ENCODE measurements at regions not wholly inside any gene's neighbourhood (a gene's known extent, or its start where the extent isn't known, plus 50 kb on each side); places are given as distances from the start of the nearest gene placed in this dataset.

DNA sequence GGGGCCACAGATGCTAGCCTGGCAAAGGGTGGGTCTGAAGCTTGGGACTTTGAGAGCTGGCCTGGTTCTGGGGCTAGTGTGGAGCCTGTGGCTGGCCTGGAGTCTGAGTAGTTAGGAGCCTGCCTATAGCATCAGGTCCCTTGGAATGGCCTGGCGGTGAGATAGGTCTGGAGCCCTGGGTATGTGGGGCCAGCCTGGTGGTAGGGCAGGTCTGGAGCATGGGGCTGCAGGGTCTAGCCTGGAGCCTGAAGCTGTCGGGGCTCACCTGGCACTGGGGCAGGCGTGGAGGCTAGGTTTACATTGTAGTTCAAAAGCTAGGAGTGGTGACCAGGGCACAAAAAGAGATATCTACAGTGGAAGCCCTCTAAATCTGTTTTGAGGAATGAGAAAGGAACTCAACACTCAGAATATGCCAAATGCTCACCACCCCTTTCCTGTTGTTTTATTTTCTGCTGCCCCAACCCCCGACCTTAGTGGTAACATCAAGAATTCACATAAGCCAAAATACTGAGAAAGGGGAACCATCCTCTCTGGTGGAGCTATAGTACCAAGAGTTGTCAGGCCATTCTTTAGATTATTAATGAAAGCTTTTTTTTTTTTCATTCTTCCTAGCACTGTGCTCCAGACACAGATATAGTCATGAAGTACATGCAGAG lies 100.3 kb downstream of the TANC2 start:
- H3K27ac Mint-ChIP-seq (ENCODE audit: unreplicated experiment) = no peak overlapping the region
- no peaks in the 10 kb centered on the region for H3K9me3 Mint-ChIP-seq (ENCODE audit: low read depth, unreplicated experiment)

DNA sequence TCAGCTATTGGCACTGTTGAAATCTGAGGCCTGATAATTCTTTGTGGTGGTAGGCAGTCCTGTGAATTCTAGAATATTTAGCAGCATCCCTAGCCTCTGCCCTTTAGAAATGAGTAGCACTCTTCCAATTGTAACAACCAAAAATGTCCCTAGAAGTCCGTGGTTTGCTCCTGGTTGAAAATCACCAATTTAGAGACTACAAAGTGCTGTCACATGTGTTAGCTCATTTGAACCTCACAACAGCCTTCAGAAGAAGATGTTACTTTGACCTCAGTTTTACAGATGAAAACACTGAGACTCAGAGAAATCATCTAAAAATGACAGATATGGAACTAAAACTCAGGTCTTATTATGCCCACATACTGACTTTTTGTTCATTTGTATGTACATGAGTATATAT lies 103.2 kb downstream of the TANC2 start:
- intact Hi-C loops (cut with micrococcal nuclease; ENCODE audit: unreplicated experiment) = no loop called here
- Mint-ChIP-seq H3K27ac (ENCODE audit: unreplicated experiment) (no peak overlapping the region), H3K36me3 (ENCODE audit: insufficient read depth, unreplicated experiment) (no peaks in the 10 kb centered on the region), H3K4me1 (ENCODE audit: low read depth, unreplicated experiment) (no peaks in the 10 kb centered on the region), H3K27me3 (ENCODE audit: unreplicated experiment) (no peaks in the 10 kb centered on the region), H3K9me3 (ENCODE audit: low read depth, unreplicated experiment) (no peaks in the 10 kb centered on the region), H3K4me3 (ENCODE audit: low read depth, unreplicated experiment) (no peak overlapping the region)
- DNase-seq = no peak
- CTCF ChIA-PET = no interaction called here
- TF ChIP-seq, protein P1, sequence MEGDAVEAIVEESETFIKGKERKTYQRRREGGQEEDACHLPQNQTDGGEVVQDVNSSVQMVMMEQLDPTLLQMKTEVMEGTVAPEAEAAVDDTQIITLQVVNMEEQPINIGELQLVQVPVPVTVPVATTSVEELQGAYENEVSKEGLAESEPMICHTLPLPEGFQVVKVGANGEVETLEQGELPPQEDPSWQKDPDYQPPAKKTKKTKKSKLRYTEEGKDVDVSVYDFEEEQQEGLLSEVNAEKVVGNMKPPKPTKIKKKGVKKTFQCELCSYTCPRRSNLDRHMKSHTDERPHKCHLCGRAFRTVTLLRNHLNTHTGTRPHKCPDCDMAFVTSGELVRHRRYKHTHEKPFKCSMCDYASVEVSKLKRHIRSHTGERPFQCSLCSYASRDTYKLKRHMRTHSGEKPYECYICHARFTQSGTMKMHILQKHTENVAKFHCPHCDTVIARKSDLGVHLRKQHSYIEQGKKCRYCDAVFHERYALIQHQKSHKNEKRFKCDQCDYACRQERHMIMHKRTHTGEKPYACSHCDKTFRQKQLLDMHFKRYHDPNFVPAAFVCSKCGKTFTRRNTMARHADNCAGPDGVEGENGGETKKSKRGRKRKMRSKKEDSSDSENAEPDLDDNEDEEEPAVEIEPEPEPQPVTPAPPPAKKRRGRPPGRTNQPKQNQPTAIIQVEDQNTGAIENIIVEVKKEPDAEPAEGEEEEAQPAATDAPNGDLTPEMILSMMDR (IDR thresholded peaks at IDR 0.05; ENCODE audit: unreplicated experiment) = no peak
- no TSS peak for BruUV-seq (replicated peaks)

More for the DNA sequence above, 100.3 kb downstream of the TANC2 start:
- intact Hi-C loops (cut with micrococcal nuclease; ENCODE audit: unreplicated experiment) = no loop called here
- CTCF ChIA-PET = no interaction called here
- Mint-ChIP-seq H3K4me1 (ENCODE audit: low read depth, unreplicated experiment) (no peaks in the 10 kb centered on the region), H3K36me3 (ENCODE audit: insufficient read depth, unreplicated experiment) (no peaks in the 10 kb centered on the region), H3K27me3 (ENCODE audit: unreplicated experiment) (no peaks in the 10 kb centered on the region), H3K4me3 (ENCODE audit: low read depth, unreplicated experiment) (no peak overlapping the region)
- no TSS peak for BruUV-seq (replicated peaks)
- TF ChIP-seq, protein P1 (IDR thresholded peaks at IDR 0.05; ENCODE audit: unreplicated experiment) = no peak
- no peak for DNase-seq

DNA sequence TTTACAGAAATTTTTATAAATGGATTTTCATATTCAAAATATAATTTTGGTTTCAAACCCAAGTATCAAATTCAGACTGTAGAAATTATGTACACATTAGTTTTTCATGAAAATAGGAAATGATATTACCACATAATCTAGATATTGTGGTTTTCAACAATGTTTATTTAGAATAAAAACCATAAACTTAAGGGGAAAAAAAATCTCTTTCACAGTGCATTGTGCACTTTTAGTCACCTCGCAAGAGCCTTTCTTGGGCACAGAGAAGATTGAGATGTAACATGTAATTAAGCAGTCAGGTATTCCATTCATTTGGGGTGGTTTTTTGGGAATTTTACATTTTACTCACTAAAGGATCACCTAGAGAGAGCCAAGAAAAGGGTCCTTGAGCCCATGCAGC lies 104.0 kb downstream of the TANC2 start:
- TF ChIP-seq, protein P1 (IDR thresholded peaks at IDR 0.05; ENCODE audit: unreplicated experiment) = no peak
- Mint-ChIP-seq H3K4me3 (ENCODE audit: low read depth, unreplicated experiment) (no peak overlapping the region), H3K27me3 (ENCODE audit: unreplicated experiment) (no peaks in the 10 kb centered on the region), H3K27ac (ENCODE audit: unreplicated experiment) (no peak overlapping the region), H3K4me1 (ENCODE audit: low read depth, unreplicated experiment) (no peaks in the 10 kb centered on the region), H3K36me3 (ENCODE audit: insufficient read depth, unreplicated experiment) (no peaks in the 10 kb centered on the region), H3K9me3 (ENCODE audit: low read depth, unreplicated experiment) (no peaks in the 10 kb centered on the region)
- intact Hi-C loops (cut with micrococcal nuclease; ENCODE audit: unreplicated experiment) = no loop called here
- no TSS peak for BruUV-seq (replicated peaks)
- no peak for DNase-seq
- CTCF ChIA-PET = no interaction called here

DNA sequence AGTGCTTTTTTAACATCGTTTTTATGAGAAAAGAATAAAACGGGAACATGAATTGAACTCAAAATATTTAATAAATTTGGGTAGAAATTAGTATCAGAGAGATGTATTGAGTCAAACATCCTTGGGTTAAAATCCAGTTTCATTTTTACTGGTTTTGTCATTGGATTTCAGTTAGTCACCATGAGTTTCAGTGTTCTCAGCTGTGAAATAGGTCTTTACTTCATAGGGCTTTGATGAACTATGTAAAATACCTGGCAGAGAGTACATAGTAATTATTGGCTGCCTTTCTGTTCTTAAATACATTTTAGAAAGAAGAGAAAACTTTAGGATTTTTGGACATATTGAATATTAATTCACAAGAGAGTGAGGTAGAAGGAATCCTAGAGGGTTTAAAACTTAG lies 105.8 kb downstream of the TANC2 start:
- BruUV-seq (replicated peaks) = no TSS peak
- no peak for DNase-seq
- Mint-ChIP-seq H3K27ac (ENCODE audit: unreplicated experiment) (no peak overlapping the region), H3K27me3 (ENCODE audit: unreplicated experiment) (no peaks in the 10 kb centered on the region), H3K9me3 (ENCODE audit: low read depth, unreplicated experiment) (no peaks in the 10 kb centered on the region), H3K4me1 (ENCODE audit: low read depth, unreplicated experiment) (no peaks in the 10 kb centered on the region), H3K36me3 (ENCODE audit: insufficient read depth, unreplicated experiment) (no peaks in the 10 kb centered on the region), H3K4me3 (ENCODE audit: low read depth, unreplicated experiment) (no peak overlapping the region)
- CTCF ChIA-PET = no interaction called here
- intact Hi-C loops (cut with micrococcal nuclease; ENCODE audit: unreplicated experiment) = no loop called here
- TF ChIP-seq, protein P1 (IDR thresholded peaks at IDR 0.05; ENCODE audit: unreplicated experiment) = no peak
